ENCODE measurements at regions not wholly inside any gene's neighbourhood (a gene's known extent, or its start where the extent isn't known, plus 50 kb on each side); places are given as distances from the start of the nearest gene placed in this dataset.

GRCh38 chrX:39104745-39105144 lies 303.5 kb downstream of the MID1IP1 start:
- peaks cover 66% of the 10 kb centered on the region for H3K27me3 Mint-ChIP-seq
- no peak for DNase-seq
- H3K4me1 Mint-ChIP-seq (ENCODE audit: low read depth): no peaks in the 10 kb centered on the region
- H3K36me3 Mint-ChIP-seq (ENCODE audit: low read depth): no peaks in the 10 kb centered on the region
- H3K9me3 Mint-ChIP-seq: no peaks in the 10 kb centered on the region
- H3K4me3 Mint-ChIP-seq: no peak overlapping the region
- no peak overlapping the region for H3K27ac Mint-ChIP-seq

- Mint-ChIP-seq H3K4me3 (no peak overlapping the region), H3K27me3 (peaks cover 74% of the 10 kb centered on the region), H3K4me1 (ENCODE audit: low read depth) (no peaks in the 10 kb centered on the region), H3K27ac (no peak overlapping the region), H3K9me3 (peaks cover 10% of the 10 kb centered on the region), H3K36me3 (ENCODE audit: low read depth) (no peaks in the 10 kb centered on the region)
- DNase-seq: no peak
These were observed 310.9 kb downstream of the MID1IP1 start for GRCh38 chrX:39112143-39112542.

DNA sequence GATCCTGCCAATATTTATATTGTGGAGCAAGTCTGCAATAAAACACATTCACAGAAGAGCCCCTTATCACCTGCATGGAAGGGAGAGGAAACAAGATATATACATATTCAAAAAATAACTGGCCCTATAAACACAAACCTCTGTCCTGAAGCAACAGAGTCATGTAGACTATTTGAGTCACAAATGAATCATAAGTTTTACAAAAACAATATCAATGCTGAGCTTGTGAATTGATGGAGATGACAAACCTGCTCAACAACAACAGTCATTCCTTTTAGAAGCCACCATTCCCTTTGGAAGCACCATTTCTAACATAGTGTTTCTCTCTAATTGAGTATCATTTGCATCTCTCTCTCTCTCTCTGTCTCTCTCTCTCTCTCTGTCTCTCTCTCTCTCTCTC lies 313.9 kb downstream of the MID1IP1 start:
- Mint-ChIP-seq H3K4me1 (ENCODE audit: low read depth) (no peaks in the 10 kb centered on the region), H3K4me3 (no peak overlapping the region), H3K27ac (no peak overlapping the region), H3K27me3 (peaks cover 75% of the 10 kb centered on the region), H3K36me3 (ENCODE audit: low read depth) (no peaks in the 10 kb centered on the region), H3K9me3 (peaks cover 10% of the 10 kb centered on the region)
- no peak for DNase-seq

GRCh38 chrX:39117101-39117500 lies 315.8 kb downstream of the MID1IP1 start:
- no peak for DNase-seq
- H3K4me3 Mint-ChIP-seq: no peak overlapping the region
- H3K36me3 Mint-ChIP-seq (ENCODE audit: low read depth): no peaks in the 10 kb centered on the region
- H3K27ac Mint-ChIP-seq: no peak overlapping the region
- H3K4me1 Mint-ChIP-seq (ENCODE audit: low read depth): no peaks in the 10 kb centered on the region
- H3K9me3 Mint-ChIP-seq: peaks cover under 1% of the 10 kb centered on the region
- peaks cover 76% of the 10 kb centered on the region for H3K27me3 Mint-ChIP-seq

DNA sequence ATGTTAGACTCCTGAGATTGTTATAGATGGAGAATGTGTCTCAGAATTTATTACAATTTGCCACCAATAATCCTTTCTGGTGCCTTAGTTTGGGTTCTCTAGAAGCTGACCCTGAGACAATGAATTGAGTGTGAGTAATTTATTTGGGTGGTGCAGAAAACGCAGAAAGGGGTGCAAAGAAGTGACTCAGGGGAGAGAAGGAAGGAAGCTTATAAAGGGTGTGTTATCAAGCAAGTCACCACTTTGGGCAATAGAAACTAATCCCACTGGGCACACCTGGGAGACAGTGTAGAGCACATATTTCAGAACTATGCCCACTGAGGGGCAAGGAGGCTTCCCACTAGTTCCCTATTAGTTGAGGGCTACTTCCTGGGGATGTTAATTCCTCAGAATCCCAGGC lies 320.6 kb downstream of the MID1IP1 start:
- H3K4me3 Mint-ChIP-seq: no peak overlapping the region
- H3K4me1 Mint-ChIP-seq (ENCODE audit: low read depth): no peaks in the 10 kb centered on the region
- H3K27ac Mint-ChIP-seq: no peak overlapping the region
- peaks cover 59% of the 10 kb centered on the region for H3K27me3 Mint-ChIP-seq
- H3K36me3 Mint-ChIP-seq (ENCODE audit: low read depth): no peaks in the 10 kb centered on the region
- no peak for DNase-seq
- no peaks in the 10 kb centered on the region for H3K9me3 Mint-ChIP-seq

GRCh38 chrX:39125834-39126233 lies 324.6 kb downstream of the MID1IP1 start:
- Mint-ChIP-seq H3K36me3 (ENCODE audit: low read depth) (no peaks in the 10 kb centered on the region), H3K4me1 (ENCODE audit: low read depth) (no peaks in the 10 kb centered on the region), H3K9me3 (no peaks in the 10 kb centered on the region), H3K27me3 (peaks cover 31% of the 10 kb centered on the region), H3K4me3 (no peak overlapping the region), H3K27ac (no peak overlapping the region)
- DNase-seq: no peak

- H3K27ac Mint-ChIP-seq: no peak overlapping the region
- DNase-seq: peak; percentile 39
- H3K4me3 Mint-ChIP-seq: no peak overlapping the region
- no peaks in the 10 kb centered on the region for H3K36me3 Mint-ChIP-seq (ENCODE audit: low read depth)
- no peaks in the 10 kb centered on the region for H3K9me3 Mint-ChIP-seq
- H3K27me3 Mint-ChIP-seq: peaks cover 22% of the 10 kb centered on the region
- no peaks in the 10 kb centered on the region for H3K4me1 Mint-ChIP-seq (ENCODE audit: low read depth)
These were observed 332.7 kb downstream of the MID1IP1 start for GRCh38 chrX:39133971-39134370.

DNA sequence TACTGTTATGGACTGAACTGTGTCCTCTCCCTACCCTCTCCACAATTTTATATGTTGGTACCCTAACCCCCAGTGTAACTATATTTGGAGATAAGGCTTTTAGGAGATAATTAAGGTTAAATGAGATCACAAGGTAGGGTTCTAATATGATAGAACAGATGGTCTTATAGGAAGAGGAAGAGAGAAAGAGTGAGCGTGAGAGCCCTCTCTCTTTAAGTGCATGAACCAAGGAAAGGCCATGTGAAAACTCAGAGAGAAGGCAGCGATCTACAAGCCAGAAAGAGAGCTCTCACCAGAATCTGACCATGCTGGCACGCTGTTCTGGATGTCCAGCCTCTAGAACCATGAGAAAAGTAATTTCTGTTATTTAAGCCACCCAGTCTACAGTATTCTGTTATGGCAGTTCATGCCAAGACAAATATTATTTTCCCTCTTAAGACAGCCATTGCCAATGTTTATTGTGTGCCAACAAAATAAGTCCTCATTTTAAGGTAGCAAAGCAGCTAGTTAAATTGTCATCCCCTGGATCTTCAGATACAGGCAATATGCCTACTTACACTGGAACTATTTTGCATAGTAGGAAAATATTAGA lies 336.2 kb downstream of the MID1IP1 start:
- no peak for DNase-seq
- Mint-ChIP-seq H3K27me3 (peaks cover 27% of the 10 kb centered on the region), H3K9me3 (no peaks in the 10 kb centered on the region), H3K36me3 (ENCODE audit: low read depth) (no peaks in the 10 kb centered on the region), H3K4me1 (ENCODE audit: low read depth) (no peaks in the 10 kb centered on the region), H3K27ac (no peak overlapping the region), H3K4me3 (no peak overlapping the region)

DNA sequence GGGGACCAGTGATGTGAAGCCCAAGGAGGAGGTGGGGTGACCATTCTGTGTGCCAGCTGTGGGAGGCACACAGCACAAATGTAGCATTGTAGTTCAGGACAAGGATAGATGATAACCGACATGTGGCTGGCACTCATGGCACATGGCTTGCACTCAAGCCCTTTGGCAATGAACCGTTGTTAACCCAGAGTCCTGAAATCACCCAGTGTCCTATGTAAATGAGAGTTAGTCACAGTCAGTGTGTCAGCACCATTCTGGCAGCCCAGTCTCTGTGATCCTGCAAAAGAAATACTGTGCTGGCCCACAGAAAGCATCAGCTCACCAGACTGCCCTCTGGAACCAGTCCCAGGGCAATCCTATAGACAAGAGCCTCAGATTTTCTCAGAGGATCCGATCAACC lies 339.3 kb downstream of the MID1IP1 start:
- Mint-ChIP-seq H3K4me3 (no peak overlapping the region), H3K36me3 (ENCODE audit: low read depth) (no peaks in the 10 kb centered on the region), H3K9me3 (no peaks in the 10 kb centered on the region), H3K27me3 (peaks cover 23% of the 10 kb centered on the region), H3K27ac (no peak overlapping the region), H3K4me1 (ENCODE audit: low read depth) (no peaks in the 10 kb centered on the region)
- DNase-seq: no peak

DNA sequence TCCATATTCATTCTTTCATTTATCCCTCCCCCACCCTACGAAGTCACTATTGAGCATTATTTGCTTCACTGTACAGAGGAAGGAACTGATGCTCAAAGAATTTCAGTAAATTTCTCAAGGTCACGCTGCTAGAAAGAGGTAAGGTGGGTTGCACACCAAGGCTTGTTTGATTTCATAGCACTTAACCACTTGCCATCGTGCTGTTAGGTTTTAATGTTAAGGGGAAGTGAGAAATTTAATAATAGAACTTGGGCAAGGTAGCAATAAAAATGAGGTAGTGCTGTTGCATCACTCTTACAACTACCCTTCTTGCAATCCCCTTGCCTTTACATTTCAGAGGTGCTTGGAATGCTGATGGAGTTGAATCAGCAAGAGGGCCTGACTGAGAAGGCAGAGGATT lies 343.1 kb downstream of the MID1IP1 start:
- H3K27me3 Mint-ChIP-seq: peaks cover 31% of the 10 kb centered on the region
- H3K27ac Mint-ChIP-seq: no peak overlapping the region
- H3K4me1 Mint-ChIP-seq (ENCODE audit: low read depth): no peaks in the 10 kb centered on the region
- no peaks in the 10 kb centered on the region for H3K36me3 Mint-ChIP-seq (ENCODE audit: low read depth)
- no peak for DNase-seq
- H3K9me3 Mint-ChIP-seq: no peaks in the 10 kb centered on the region
- H3K4me3 Mint-ChIP-seq: no peak overlapping the region

DNA sequence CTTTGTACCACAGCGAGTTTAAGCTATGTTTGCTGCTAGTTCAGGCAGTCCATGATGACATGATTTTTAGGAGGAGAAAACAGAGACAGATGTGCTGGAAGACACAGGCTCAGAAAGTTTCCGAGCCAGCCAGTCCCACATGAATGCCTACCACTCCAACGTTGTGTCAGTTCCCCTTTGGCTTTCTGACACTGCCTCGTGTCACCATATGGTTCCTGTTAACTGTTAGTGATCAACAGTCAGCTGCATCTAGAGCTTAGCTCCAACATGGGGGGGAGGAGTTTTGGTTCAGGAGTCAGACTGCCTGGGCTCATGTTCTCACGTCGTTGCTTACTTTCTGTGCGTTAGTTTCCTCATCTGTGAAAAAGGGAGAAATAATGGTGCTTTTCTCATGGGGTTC lies 343.7 kb downstream of the MID1IP1 start:
- DNase-seq: no peak
- Mint-ChIP-seq H3K9me3 (no peaks in the 10 kb centered on the region), H3K4me3 (no peak overlapping the region), H3K36me3 (ENCODE audit: low read depth) (no peaks in the 10 kb centered on the region), H3K27ac (no peak overlapping the region), H3K27me3 (peaks cover 37% of the 10 kb centered on the region), H3K4me1 (ENCODE audit: low read depth) (no peaks in the 10 kb centered on the region)

DNA sequence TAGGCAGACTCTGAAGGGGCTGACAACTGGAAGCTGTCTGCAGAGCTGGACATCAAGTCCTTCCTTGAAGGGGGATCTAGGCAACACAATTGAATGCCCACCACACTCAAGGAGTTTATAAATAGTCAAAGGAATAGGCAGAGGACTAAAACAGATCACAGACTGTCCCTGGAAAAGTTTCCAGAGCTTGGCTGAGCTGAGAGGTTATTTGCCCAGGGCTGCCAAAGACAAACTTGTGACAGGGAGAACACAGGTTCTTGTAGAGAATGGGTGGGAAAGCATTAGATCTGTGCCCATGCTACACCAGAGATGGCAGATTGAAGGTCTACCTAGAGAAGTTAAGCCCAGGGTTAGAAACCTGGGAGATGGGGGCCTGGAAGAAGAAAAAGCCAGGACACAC lies 344.6 kb downstream of the MID1IP1 start:
- DNase-seq: no peak
- no peaks in the 10 kb centered on the region for H3K36me3 Mint-ChIP-seq (ENCODE audit: low read depth)
- H3K4me1 Mint-ChIP-seq (ENCODE audit: low read depth): no peaks in the 10 kb centered on the region
- peaks cover 44% of the 10 kb centered on the region for H3K27me3 Mint-ChIP-seq
- no peak overlapping the region for H3K27ac Mint-ChIP-seq
- no peaks in the 10 kb centered on the region for H3K9me3 Mint-ChIP-seq
- no peak overlapping the region for H3K4me3 Mint-ChIP-seq

DNA sequence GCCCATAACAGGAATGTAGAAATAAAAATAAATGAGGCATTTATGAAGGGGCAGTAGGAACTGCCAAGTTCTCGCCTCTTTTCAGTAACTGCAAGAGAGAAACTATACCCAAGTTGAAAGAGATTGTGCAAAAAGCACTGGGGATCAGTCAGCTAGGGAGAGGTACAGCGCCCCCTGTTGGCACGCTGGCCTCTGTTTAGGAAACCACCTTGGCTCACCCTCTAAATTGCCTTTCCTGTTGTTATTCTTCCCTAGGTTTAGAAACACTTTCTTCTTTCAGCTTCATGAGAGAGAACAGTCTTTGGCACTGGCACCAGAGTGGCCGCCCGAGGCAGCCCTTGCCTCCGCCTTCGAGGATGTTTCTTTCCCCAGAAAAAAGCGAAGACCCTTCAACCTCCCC lies 348.5 kb downstream of the MID1IP1 start:
- Mint-ChIP-seq H3K27me3 (peaks cover 41% of the 10 kb centered on the region), H3K9me3 (no peaks in the 10 kb centered on the region), H3K27ac (no peak overlapping the region), H3K4me1 (ENCODE audit: low read depth) (no peaks in the 10 kb centered on the region), H3K36me3 (ENCODE audit: low read depth) (no peaks in the 10 kb centered on the region), H3K4me3 (no peak overlapping the region)
- DNase-seq: peak; percentile 73

DNA sequence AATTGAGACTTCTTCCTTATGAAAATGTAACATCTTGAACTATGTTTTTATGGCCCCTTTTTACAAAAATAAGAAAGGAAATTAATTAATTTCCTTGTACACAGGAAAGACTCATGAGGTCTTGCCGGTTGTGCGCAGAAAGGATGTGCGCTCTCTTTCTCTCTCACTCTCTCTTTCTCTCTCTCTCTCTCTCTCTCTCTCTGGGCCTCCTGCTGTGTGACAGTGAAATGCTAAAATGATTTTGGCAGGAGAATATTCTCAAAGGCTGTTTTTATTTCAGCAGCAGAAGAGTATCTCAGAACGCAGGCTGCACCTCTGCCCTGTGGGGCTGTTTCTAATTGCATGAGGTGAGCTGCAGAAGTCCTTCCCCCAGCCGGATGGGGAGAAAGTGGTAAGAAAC lies 349.0 kb downstream of the MID1IP1 start:
- no peak overlapping the region for H3K4me3 Mint-ChIP-seq
- no peak for DNase-seq
- no peak overlapping the region for H3K27ac Mint-ChIP-seq
- no peaks in the 10 kb centered on the region for H3K9me3 Mint-ChIP-seq
- H3K36me3 Mint-ChIP-seq (ENCODE audit: low read depth): no peaks in the 10 kb centered on the region
- H3K4me1 Mint-ChIP-seq (ENCODE audit: low read depth): no peaks in the 10 kb centered on the region
- peaks cover 45% of the 10 kb centered on the region for H3K27me3 Mint-ChIP-seq

DNA sequence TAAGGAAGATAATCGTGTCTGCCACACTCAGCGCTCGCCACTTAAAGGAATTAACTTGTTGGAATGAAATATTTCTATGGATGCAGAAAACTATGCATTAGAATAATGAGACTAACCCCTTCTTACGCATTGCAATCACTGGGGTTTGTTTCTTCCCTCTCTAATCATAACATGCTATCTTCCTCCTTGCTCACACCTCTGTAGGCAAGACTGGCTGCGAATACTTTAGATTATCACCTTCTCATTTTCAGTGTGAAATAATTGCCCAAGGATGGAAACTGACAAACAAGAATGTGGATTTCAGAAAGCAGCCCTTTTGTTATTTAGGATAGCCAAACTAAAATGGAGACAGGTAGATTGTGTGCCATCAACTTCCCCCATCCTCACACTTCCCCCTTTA lies 349.4 kb downstream of the MID1IP1 start:
- H3K27ac Mint-ChIP-seq: no peak overlapping the region
- H3K9me3 Mint-ChIP-seq: no peaks in the 10 kb centered on the region
- DNase-seq: no peak
- no peaks in the 10 kb centered on the region for H3K4me1 Mint-ChIP-seq (ENCODE audit: low read depth)
- H3K36me3 Mint-ChIP-seq (ENCODE audit: low read depth): no peaks in the 10 kb centered on the region
- H3K4me3 Mint-ChIP-seq: no peak overlapping the region
- peaks cover 45% of the 10 kb centered on the region for H3K27me3 Mint-ChIP-seq

- peak; percentile 57 for DNase-seq
- Mint-ChIP-seq H3K27ac (no peak overlapping the region), H3K4me1 (ENCODE audit: low read depth) (no peaks in the 10 kb centered on the region), H3K36me3 (ENCODE audit: low read depth) (no peaks in the 10 kb centered on the region), H3K4me3 (no peak overlapping the region), H3K9me3 (no peaks in the 10 kb centered on the region), H3K27me3 (peaks cover 35% of the 10 kb centered on the region)
These were observed 350.9 kb downstream of the MID1IP1 start for GRCh38 chrX:39152106-39152649.
